Ishikawa (cell line): ENCODE measurements at regions not wholly inside any gene's neighbourhood (a gene's known extent, or its start where the extent isn't known, plus 50 kb on each side); places are given as distances from the start of the nearest gene placed in this dataset.

Experiments used
- CEBPB ChIP-seq: IDR thresholded peaks from 2 replicates; pipeline ENCODE4 v1.6.1; 2012
- CREB1 ChIP-seq: IDR thresholded peaks from 2 replicates; pipeline ENCODE4 v1.6.1; 2012; ENCODE audit warnings: low read depth
- EGR1 ChIP-seq: IDR thresholded peaks from 2 replicates; pipeline ENCODE4 v1.6.1; 2012
- EP300 ChIP-seq: IDR thresholded peaks from 2 replicates; pipeline ENCODE4 v1.6.1; 2012; ENCODE audit warnings: borderline replicate concordance
- FOXM1 ChIP-seq: IDR thresholded peaks from 2 replicates; pipeline ENCODE4 v1.6.1; 2012; ENCODE audit warnings: low read depth, borderline replicate concordance
- NFIC ChIP-seq: IDR thresholded peaks from 2 replicates; pipeline ENCODE4 v1.6.1; 2012
- RAD21 ChIP-seq: IDR thresholded peaks from 2 replicates; pipeline ENCODE4 v1.6.1; 2012; ENCODE audit warnings: low read depth
- REST ChIP-seq: IDR thresholded peaks from 2 replicates; pipeline ENCODE4 v1.6.1; 2012; ENCODE audit warnings: low read depth, mild to moderate bottlenecking
- TAF1 ChIP-seq: IDR thresholded peaks from 2 replicates; pipeline ENCODE4 v1.6.1; 2012; ENCODE audit warnings: low read depth, mild to moderate bottlenecking
- TCF12 ChIP-seq: IDR thresholded peaks from 2 replicates; pipeline ENCODE4 v1.6.1; 2012; ENCODE audit warnings: low read depth
- TEAD4 ChIP-seq: IDR thresholded peaks from 2 replicates; pipeline ENCODE4 v1.6.1; 2012
- USF1 ChIP-seq: IDR thresholded peaks from 2 replicates; pipeline ENCODE4 v1.6.1; 2012
- YY1 ChIP-seq: IDR thresholded peaks from 2 replicates; pipeline ENCODE4 v1.6.1; 2012; ENCODE audit warnings: low read depth
- ZBTB7A ChIP-seq: IDR thresholded peaks from 2 replicates; pipeline ENCODE4 v1.6.1; 2012; ENCODE audit warnings: low read depth
- TF ChIP-seq, protein P1 (sequence below): IDR thresholded peaks from 2 replicates; pipeline ENCODE4 v1.6.1; 2012

DNA sequence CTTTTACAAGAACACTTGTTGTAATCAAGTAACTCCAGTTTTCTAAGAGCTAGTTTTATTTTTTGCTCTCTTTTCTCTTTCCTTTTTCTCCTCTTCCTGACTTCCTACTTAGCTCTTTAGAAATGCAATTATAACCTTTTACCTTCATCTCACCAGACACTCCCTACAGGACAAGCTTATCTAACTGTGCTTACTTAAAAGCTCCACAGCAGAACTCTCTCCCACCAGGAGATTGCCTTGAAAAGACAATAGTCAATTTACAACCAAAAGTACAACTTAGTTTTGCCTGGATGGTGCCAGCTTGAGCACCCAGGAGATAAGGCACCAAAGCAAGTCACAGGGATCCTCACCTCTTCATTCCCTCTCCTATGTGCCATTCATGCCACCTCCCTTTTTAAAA lies 573.8 kb upstream of the LMCD1 start:
- TF ChIP-seq TCF12 (no peak), ZBTB7A (no peak), CREB1 (no peak), FOXM1 (no peak), YY1 (no peak)
- TF ChIP-seq, protein P1, sequence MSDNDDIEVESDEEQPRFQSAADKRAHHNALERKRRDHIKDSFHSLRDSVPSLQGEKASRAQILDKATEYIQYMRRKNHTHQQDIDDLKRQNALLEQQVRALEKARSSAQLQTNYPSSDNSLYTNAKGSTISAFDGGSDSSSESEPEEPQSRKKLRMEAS, result no peak

DNA sequence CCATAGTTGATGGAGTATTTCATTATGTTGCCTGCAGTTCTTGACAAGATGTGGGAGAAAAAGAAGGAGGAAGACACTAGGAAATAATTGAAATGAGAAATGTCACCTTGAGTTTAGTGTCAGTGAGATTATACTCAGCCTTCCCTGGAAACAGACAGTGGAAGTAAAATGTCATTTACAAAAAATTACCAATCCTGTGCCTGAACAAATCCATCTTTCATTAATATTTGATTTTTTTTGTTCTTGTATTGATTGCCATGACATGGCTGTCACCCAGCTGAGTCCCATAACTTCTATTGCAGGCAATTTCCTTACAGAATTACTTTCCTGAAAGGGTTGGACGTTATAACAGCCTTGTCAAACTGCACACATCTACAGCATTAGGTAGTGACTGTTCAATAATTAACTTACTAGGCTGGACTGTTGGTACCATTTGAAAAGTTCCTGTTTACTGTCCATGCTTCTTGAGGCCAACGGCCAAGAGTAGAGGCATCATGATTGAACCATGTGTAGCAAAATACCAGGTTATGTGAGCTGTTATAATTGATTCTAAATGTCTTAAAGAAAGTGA lies 572.2 kb upstream of the LMCD1 start:
- no peak for TF ChIP-seq FOXM1

- TF ChIP-seq USF1 (no peak), CREB1 (no peak), TCF12 (no peak), RAD21 (no peak), TAF1 (no peak), CEBPB (no peak), FOXM1 (no peak), NFIC (no peak), EP300 (no peak), REST (no peak), YY1 (no peak), ZBTB7A (no peak), EGR1 (no peak), TEAD4 (no peak)
- TF ChIP-seq, protein P1, result no peak
These were observed 567.3 kb upstream of the LMCD1 start for GRCh38 chr3:7934362-7934761.

DNA sequence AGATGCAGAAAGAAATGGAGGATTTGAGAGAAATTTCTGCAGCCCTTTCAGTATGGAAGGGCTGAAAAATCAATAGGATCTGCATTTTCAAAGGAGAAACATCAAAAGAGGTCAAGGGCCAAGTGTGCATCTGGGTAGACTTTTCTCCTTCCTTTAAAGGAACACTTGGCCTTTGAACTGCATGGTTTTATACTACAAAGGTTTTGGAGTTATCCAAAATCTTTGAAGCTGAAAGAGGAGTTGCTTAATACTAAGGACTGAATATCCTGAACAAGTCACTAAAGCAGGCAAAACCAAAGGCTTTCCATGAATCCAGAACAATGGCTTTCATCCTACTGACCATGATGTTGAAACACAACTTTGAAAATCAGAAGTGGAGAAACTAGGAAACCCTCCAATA lies 553.7 kb upstream of the LMCD1 start:
- TF ChIP-seq ZBTB7A (no peak), EP300 (no peak), EGR1 (no peak), USF1 (no peak), TAF1 (no peak), REST (no peak), NFIC (no peak), YY1 (no peak), FOXM1 (no peak), CREB1 (no peak), TEAD4 (no peak), RAD21 (no peak)
- TF ChIP-seq, protein P1, result no peak

GRCh38 chr3:7950890-7951289 lies 550.7 kb upstream of the LMCD1 start:
- TF ChIP-seq NFIC (no peak), RAD21 (no peak), TAF1 (no peak), EGR1 (no peak), TCF12 (no peak), TEAD4 (no peak)
- TF ChIP-seq, protein P1, result no peak

GRCh38 chr3:7953449-7954014 lies 548.1 kb upstream of the LMCD1 start:
- no peak for TF ChIP-seq REST
- TF ChIP-seq CEBPB, result no peak
- TF ChIP-seq CREB1, result no peak
- no peak for TF ChIP-seq TCF12
- no peak for TF ChIP-seq YY1
- TF ChIP-seq USF1, result no peak
